ENCODE measurements at regions not wholly inside any gene's neighbourhood (a gene's known extent, or its start where the extent isn't known, plus 50 kb on each side); places are given as distances from the start of the nearest gene placed in this dataset.

GRCh38 chr4:65242156-65242846 is 428.0 kb downstream of the EPHA5 start:
- no peak overlapping the region for H3K4me2 ChIP-seq (replicated peaks; ENCODE audit: low read depth, low read length, poor library complexity, severe bottlenecking)
- no peak overlapping the region for H3K27ac ChIP-seq (ENCODE audit: low read length in 2 of 2)
- H3K36me3 ChIP-seq (replicated peaks in 1 of 2; ENCODE audit: control extremely low read depth in 1 of 2, control insufficient read depth in 1 of 2, extremely low read depth in 1 of 2, insufficient read depth in 2 of 2, low read length in 1 of 2), result no peaks in the 10 kb centered on the region
- H3K4me1 Mint-ChIP-seq, result no peaks in the 10 kb centered on the region
- no peak overlapping the region for H3K4me3 Mint-ChIP-seq
- H3K27ac Mint-ChIP-seq, result no peak overlapping the region
- H3K9me3 Mint-ChIP-seq (ENCODE audit: insufficient read depth), result no peaks in the 10 kb centered on the region
- CTCF ChIA-PET, result no interaction called here
- POLR2A ChIA-PET, result no interaction called here
- H2AFZ ChIP-seq (ENCODE audit: insufficient read depth, low read depth, low read length, poor library complexity, severe bottlenecking), result no peak overlapping the region
- no peaks in the 10 kb centered on the region for H3K27me3 Mint-ChIP-seq
- DNase-seq (no peak), ATAC-seq (ENCODE audit: low read depth) (no peak)
- H3K4me3 ChIP-seq (ENCODE audit: control extremely low read depth in 1 of 5, extremely low read depth in 1 of 5, insufficient read depth in 1 of 5, low read depth in 2 of 5, low read length in 4 of 5), result no peak overlapping the region
- no peaks in the 10 kb centered on the region for H3K79me2 ChIP-seq (ENCODE audit: control insufficient read depth, insufficient read depth, low read length)
- H4K20me1 ChIP-seq (ENCODE audit: control insufficient read depth, insufficient read depth, low read length, poor library complexity, severe bottlenecking), result no peaks in the 10 kb centered on the region
- H3K9ac ChIP-seq (ENCODE audit: low read length), result no peak overlapping the region
- WGBS (ENCODE audit: insufficient coverage), result 88% methylated on average over 15 of the region's 16 CpGs
- intact Hi-C loops (cut with micrococcal nuclease), result no loop called here
- H3K4me1 ChIP-seq (ENCODE audit: control insufficient read depth in 2 of 2, insufficient read depth in 2 of 2, low read length in 2 of 2), result no peaks in the 10 kb centered on the region
- H3K27me3 ChIP-seq (replicated peaks in 1 of 4; ENCODE audit: control extremely low read depth in 1 of 4, control insufficient read depth in 3 of 4, insufficient read depth in 4 of 4, low read length in 3 of 4), result no peaks in the 10 kb centered on the region
- TF ChIP-seq CTCF (IDR thresholded peaks at IDR 0.05) (no peak), EZH2 (IDR thresholded peaks at IDR 0.05; ENCODE audit: borderline replicate concordance, insufficient read depth, low read depth, low read length, poor library complexity, severe bottlenecking) (no peak)
- H3K9me3 ChIP-seq (ENCODE audit: control extremely low read depth in 1 of 3, control insufficient read depth in 2 of 3, insufficient read depth in 1 of 3, low read length in 2 of 3), result peaks cover 0 to 20% (median 0%) of the 10 kb centered on the region in 3 donors

- ATAC-seq (ENCODE audit: low read depth) (no peak), DNase-seq (no peak)
- H3K27me3 Mint-ChIP-seq, result no peaks in the 10 kb centered on the region
- no peak overlapping the region for H3K27ac Mint-ChIP-seq
- Histone ChIP-seq H3K27me3 (replicated peaks in 1 of 4; ENCODE audit: control extremely low read depth in 1 of 4, control insufficient read depth in 3 of 4, insufficient read depth in 4 of 4, low read length in 3 of 4) (no peaks in the 10 kb centered on the region), H3K4me2 (replicated peaks; ENCODE audit: low read depth, low read length, poor library complexity, severe bottlenecking) (no peak overlapping the region), H4K20me1 (ENCODE audit: control insufficient read depth, insufficient read depth, low read length, poor library complexity, severe bottlenecking) (no peaks in the 10 kb centered on the region), H3K9me3 (ENCODE audit: control extremely low read depth in 1 of 3, control insufficient read depth in 2 of 3, insufficient read depth in 1 of 3, low read length in 2 of 3) (peaks cover 0 to 20% (median 0%) of the 10 kb centered on the region in 3 donors), H3K27ac (ENCODE audit: low read length in 2 of 2) (no peak overlapping the region), H2AFZ (ENCODE audit: insufficient read depth, low read depth, low read length, poor library complexity, severe bottlenecking) (no peak overlapping the region), H3K36me3 (replicated peaks in 1 of 2; ENCODE audit: control extremely low read depth in 1 of 2, control insufficient read depth in 1 of 2, extremely low read depth in 1 of 2, insufficient read depth in 2 of 2, low read length in 1 of 2) (no peaks in the 10 kb centered on the region), H3K4me3 (ENCODE audit: control extremely low read depth in 1 of 5, extremely low read depth in 1 of 5, insufficient read depth in 1 of 5, low read depth in 2 of 5, low read length in 4 of 5) (no peak overlapping the region), H3K79me2 (ENCODE audit: control insufficient read depth, insufficient read depth, low read length) (no peaks in the 10 kb centered on the region), H3K9ac (ENCODE audit: low read length) (no peak overlapping the region), H3K4me1 (ENCODE audit: control insufficient read depth in 2 of 2, insufficient read depth in 2 of 2, low read length in 2 of 2) (no peaks in the 10 kb centered on the region)
- TF ChIP-seq EZH2 (IDR thresholded peaks at IDR 0.05; ENCODE audit: borderline replicate concordance, insufficient read depth, low read depth, low read length, poor library complexity, severe bottlenecking), result no peak
- TF ChIP-seq CTCF (IDR thresholded peaks at IDR 0.05), result no peak
- no peak overlapping the region for H3K4me3 Mint-ChIP-seq
- 93% methylated on average over 25 of the region's 26 CpGs for WGBS (ENCODE audit: insufficient coverage)
- no peaks in the 10 kb centered on the region for H3K9me3 Mint-ChIP-seq (ENCODE audit: insufficient read depth)
- ChIA-PET CTCF (no interaction called here), POLR2A (no interaction called here)
- intact Hi-C loops (cut with micrococcal nuclease), result no loop called here
- H3K4me1 Mint-ChIP-seq, result no peaks in the 10 kb centered on the region
Measured at GRCh38 chr4:65241257-65241997, 428.9 kb downstream of the EPHA5 start.

All from B cell (primary cell).